NCI-H2227 (cell line): ENCODE measurements at regions not wholly inside any gene's neighbourhood (a gene's known extent, or its start where the extent isn't known, plus 50 kb on each side); places are given as distances from the start of the nearest gene placed in this dataset.
A peak's percentile ranks its signal among the peaks of the same experiment; 100 is the strongest.

Experiments
- DNase-seq: peaks from one replicate; lab custom pipeline; 2025; ENCODE audit not compliant: unreplicated experiment; lab: John Stamatoyannopoulos, UW

GRCh38 chr16:51629576-51629975, 478.5 kb upstream of the SALL1 start:
- DNase-seq = no peak

DNA sequence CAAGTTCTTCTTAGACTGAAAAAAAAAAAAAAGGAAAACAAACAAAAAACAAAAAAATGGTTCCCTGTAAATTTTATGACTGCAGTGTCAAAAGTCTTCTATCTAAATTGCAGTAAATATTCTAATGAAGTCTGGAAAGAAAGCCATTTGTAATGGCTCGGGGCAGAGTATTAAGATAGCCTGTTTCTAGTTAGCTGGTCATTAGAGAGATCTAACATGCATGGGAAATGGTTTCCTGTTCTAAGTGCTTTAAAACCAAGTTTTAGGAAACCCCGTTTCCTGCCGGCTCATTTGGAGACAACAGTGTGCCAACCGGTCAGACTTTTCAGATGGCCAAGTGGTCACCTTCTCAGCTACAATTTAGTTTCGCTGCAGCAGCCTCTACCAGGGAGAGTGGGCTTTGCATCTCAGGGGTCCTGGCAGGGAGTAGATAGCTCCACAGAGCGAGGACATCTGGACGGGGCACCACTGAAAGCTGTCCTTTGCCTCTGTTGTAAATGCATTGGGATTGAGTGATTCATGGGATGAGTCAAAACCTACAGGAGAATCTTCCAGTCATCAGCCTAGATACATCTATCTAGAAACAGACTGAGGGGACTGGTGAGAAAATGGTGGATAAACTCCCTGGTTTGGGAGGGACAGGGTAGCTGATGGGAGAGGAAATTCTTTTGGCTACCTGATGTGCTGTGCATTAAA, 473.2 kb upstream of the SALL1 start:
- no peak for DNase-seq

- no peak for DNase-seq
These were observed 470.5 kb upstream of the SALL1 start for GRCh38 chr16:51621610-51622009.

- DNase-seq = no peak
These were observed 464.1 kb upstream of the SALL1 start for GRCh38 chr16:51615141-51615540.

DNA sequence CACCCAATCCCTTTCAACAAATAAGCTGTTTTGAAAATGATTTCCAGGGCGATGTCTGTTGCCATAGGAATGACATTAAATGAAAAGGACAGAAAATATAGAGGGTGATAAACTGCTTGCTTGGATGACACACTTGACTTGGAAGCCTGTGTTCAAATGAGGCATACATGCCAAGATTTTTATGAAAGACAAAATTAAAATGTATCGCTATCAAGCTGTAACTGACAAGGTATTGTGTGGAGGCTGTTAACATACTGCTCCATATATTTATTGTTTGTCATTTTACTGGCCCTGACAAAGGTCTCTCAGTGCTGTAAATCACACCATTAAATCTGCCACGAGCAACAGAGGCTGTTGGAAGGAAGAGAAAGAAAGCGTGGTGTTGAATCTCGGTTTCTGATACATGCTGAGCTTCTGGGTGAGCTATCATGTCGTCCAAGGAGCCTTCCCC, 456.2 kb upstream of the SALL1 start:
- DNase-seq = peak; percentile 63

GRCh38 chr16:51596247-51596646, 445.2 kb upstream of the SALL1 start:
- DNase-seq = no peak

GRCh38 chr16:51592535-51593300, 441.6 kb upstream of the SALL1 start:
- no peak for DNase-seq

GRCh38 chr16:51592001-51592501, 441.0 kb upstream of the SALL1 start:
- DNase-seq = no peak

GRCh38 chr16:51591480-51591879, 440.4 kb upstream of the SALL1 start:
- no peak for DNase-seq

DNA sequence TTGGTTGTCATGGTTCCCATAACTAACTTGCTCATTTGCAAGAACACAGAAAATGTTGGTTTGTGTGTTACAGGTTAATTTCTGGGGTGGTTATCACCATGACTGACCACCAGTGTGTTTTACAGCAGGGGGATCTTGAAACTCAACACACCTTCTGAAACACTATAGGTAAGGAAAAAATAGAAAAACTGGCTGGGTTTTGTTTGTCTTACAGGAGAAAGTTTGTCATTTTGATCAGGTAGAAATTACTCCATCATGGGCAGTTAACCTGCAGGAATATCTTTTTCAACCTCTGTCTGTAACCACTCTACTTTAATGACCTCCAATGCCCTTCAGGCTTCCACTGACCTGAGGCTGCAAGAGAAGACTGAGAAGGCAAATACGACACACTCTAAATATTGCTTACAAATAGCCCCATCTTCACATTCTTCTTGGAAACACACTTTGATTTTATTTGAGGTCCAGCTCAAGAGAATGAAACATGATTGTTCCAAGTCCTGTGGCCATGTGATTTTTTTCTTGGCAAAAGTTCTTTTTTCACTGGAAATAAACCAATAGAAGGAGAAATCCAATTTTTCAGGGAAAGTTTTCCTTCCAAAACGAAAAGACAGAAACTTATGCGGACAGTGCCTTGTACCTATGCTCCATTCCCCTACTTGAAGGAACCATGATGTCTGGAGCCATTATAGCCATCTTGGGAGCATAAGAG, 428.7 kb upstream of the SALL1 start:
- DNase-seq = no peak

- DNase-seq = peak; percentile 19
These were observed 426.7 kb upstream of the SALL1 start for GRCh38 chr16:51577621-51578303.

GRCh38 chr16:51576498-51577195, 425.6 kb upstream of the SALL1 start:
- DNase-seq = no peak

DNA sequence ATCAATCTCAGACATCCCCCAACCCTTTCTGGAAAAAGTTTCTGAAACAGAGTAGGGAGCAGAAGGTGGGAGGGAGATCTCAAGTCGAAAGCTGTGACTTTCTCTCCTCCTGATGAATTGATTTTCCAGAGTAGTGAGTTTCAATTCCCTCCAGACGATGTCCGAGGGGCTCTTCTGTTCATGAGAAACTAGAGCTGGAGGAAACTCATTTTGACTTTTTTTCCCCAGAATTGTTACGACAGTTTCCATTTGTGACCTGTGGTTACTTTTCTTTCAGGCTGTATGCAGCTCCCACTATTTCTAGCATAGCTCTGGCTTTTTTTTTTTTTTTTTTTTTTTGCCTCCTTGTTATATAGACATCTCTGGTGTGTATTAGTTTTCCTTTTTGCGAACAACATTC, 422.1 kb upstream of the SALL1 start:
- DNase-seq = no peak

GRCh38 chr16:51569203-51569931, 418.3 kb upstream of the SALL1 start:
- no peak for DNase-seq

DNA sequence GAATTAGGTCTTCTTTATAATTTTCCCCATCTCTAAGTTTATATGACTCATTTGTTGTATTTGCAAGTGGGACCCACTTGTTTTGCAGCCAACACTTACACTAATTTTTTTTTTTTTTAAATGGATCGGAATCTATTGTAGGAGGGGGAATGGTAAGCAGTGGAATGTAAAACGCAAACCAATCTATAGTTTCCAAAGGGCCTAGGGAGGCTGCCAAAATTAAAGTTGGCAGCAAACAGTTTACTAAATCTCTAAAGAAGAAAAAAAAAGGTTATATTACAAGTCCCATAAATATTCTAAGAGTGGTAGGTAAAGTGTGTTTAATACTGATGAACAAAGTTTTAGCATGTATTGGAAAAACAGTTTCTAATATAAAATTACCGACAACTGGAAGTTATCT, 416.8 kb upstream of the SALL1 start:
- DNase-seq = no peak

GRCh38 chr16:51565184-51565583, 414.1 kb upstream of the SALL1 start:
- DNase-seq = no peak

DNA sequence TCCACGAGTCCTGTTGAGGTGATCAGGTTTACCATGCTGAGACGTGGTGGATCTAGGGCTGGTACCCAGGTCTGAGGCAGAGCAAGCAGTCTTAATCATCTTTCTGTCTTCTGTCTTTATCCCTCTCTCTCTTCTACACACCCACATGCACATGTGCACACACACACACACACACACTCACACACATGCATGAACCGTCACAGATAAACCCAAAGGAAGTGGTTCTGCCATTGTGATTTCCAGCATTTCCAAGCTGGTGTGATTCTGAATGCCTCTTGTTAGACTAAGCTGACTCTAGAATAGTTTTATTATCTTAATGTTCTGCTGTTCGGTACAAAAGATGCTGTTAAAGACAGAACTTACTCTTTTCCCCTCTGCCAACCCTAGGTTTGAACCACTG, 411.8 kb upstream of the SALL1 start:
- no peak for DNase-seq

DNA sequence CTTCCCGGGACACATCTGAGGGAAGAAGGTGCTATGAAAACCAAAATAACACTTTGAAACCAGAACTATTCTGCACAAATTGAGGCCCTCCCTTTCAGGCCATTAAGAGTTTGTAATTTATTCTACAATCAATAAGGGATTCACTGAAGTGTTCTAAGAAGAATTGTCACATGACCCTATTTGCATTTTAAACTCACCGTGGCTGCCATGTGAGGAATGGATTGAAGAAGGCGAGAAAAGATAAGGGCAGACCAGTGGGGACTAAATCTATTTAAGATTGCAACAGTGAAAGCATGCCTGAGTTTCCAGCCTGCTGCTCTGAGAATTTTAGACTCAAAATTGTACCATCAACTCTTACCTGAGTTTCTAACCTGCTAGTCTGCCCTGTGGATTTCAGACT, 408.8 kb upstream of the SALL1 start:
- DNase-seq = no peak

DNA sequence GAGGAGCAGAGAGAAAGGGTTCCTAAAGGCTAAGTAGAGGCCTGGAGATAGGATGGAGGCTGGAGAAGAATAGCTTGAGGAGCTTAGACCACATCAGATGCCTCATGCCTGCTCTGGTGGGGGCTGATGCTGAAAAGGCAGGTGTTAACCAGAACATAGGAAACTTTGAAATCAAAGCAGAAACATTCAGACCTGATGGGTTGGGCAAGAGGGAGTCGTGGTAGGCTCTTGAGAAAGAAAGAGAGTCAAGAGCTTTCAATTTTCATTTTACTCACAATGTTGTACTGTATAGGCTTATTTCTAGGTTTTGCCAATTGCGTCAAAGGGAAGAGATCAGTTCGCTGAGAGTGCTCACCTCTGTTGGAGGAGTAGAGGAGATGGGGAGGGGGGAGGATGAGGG, 406.6 kb upstream of the SALL1 start:
- no peak for DNase-seq
